Endothelial cell of hepatic sinusoid (primary cell): ENCODE measurements at regions not wholly inside any gene's neighbourhood (a gene's known extent, or its start where the extent isn't known, plus 50 kb on each side); places are given as distances from the start of the nearest gene placed in this dataset.

Experiments used
- in situ Hi-C: cut with HindIII; loops from 2 replicates; pipeline ENCODE4 v1.10.0; 2017; ENCODE audit warnings: low sequenced_read_pairs

- in situ Hi-C loops: no loop called here
These were observed 1512.0 kb downstream of the ARAP2 start for GRCh38 chr4:34732176-34732950.

- in situ Hi-C loops: no loop called here
These were observed 1511.0 kb downstream of the ARAP2 start for GRCh38 chr4:34733185-34733941.

GRCh38 chr4:34766935-34767334 lies 1477.4 kb downstream of the ARAP2 start:
- in situ Hi-C loops: no loop called here

GRCh38 chr4:34767407-34767806 lies 1476.9 kb downstream of the ARAP2 start:
- in situ Hi-C loops: no loop called here

GRCh38 chr4:34771632-34772031 lies 1472.7 kb downstream of the ARAP2 start:
- in situ Hi-C loops: no loop called here

GRCh38 chr4:34790131-34790530 lies 1454.2 kb downstream of the ARAP2 start:
- in situ Hi-C loops: no loop called here

GRCh38 chr4:34791209-34791608 lies 1453.1 kb downstream of the ARAP2 start:
- in situ Hi-C loops: no loop called here

GRCh38 chr4:34800953-34801352 lies 1443.4 kb downstream of the ARAP2 start:
- in situ Hi-C loops: no loop called here

- in situ Hi-C loops: no loop called here
These were observed 1430.0 kb downstream of the ARAP2 start for GRCh38 chr4:34814266-34814665.

- in situ Hi-C loops: no loop called here
These were observed 1419.8 kb downstream of the ARAP2 start for GRCh38 chr4:34824515-34824914.

GRCh38 chr4:34826660-34827059 lies 1417.7 kb downstream of the ARAP2 start:
- in situ Hi-C loops: no loop called here

GRCh38 chr4:34845926-34846325 lies 1398.4 kb downstream of the ARAP2 start:
- in situ Hi-C loops: no loop called here

- in situ Hi-C loops: no loop called here
These were observed 1393.9 kb downstream of the ARAP2 start for GRCh38 chr4:34850421-34850820.

- in situ Hi-C loops: no loop called here
These were observed 1393.3 kb downstream of the ARAP2 start for GRCh38 chr4:34850968-34851367.

- in situ Hi-C loops: no loop called here
These were observed 1392.9 kb downstream of the ARAP2 start for GRCh38 chr4:34851411-34851810.

GRCh38 chr4:34854451-34854850 lies 1389.9 kb downstream of the ARAP2 start:
- in situ Hi-C loops: no loop called here

GRCh38 chr4:34861666-34862065 lies 1382.6 kb downstream of the ARAP2 start:
- in situ Hi-C loops: no loop called here

GRCh38 chr4:34878961-34879360 lies 1365.4 kb downstream of the ARAP2 start:
- in situ Hi-C loops: no loop called here

- in situ Hi-C loops: no loop called here
These were observed 1364.1 kb downstream of the ARAP2 start for GRCh38 chr4:34880246-34880645.

GRCh38 chr4:34891892-34892291 lies 1352.4 kb downstream of the ARAP2 start:
- in situ Hi-C loops: no loop called here

- in situ Hi-C loops: no loop called here
These were observed 1350.9 kb downstream of the ARAP2 start for GRCh38 chr4:34893382-34893781.

GRCh38 chr4:34920032-34920431 lies 1324.3 kb downstream of the ARAP2 start:
- in situ Hi-C loops: no loop called here
